EL (cell line): ENCODE measurements at regions not wholly inside any gene's neighbourhood (a gene's known extent, or its start where the extent isn't known, plus 50 kb on each side); places are given as distances from the start of the nearest gene placed in this dataset.

Experiments
- DNase-seq: peaks from one replicate; pipeline ENCODE4 v3.0.0-alpha.2; 2016

DNA sequence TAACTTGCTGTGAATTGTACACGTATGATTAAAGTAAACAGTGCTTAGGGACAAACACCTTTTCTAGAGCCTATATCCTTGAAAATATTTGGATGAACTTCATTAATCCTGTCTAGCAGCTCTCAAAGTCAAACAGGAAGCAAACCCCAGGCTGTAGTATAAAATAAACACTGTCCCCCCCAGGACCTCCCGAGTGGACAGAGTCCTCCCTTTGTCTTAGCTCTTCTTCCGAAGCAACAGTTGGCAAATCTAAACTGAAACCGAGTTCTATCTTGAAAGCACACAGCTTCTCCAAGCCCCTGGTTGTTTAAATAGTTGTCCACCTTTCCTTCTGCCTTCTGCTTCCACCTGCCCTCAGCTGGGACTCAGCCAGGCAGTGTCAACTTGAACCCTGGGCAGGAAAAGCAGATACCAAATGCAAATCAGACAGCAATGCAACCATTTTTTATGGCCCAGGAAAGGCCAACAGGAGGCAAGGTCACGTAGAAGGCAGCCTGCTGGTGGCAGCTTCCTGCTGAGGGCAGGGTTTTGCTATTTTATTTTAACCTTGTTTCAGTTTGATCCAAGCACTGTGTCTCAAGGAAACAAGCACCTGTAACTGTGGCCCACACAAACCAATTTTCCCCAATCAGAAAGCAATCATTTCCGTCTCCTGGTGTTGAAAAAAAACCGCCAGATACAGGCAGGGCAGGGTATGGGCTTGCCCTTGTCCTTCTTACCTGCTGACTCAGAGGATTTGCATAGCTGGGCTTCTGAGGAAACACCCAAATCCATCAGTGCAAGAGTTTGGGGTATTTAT, 110.3 kb upstream of the KIT start:
- no peak for DNase-seq

- no peak for DNase-seq
Measured at GRCh38 chr4:54548098-54548620, 109.6 kb upstream of the KIT start.

DNA sequence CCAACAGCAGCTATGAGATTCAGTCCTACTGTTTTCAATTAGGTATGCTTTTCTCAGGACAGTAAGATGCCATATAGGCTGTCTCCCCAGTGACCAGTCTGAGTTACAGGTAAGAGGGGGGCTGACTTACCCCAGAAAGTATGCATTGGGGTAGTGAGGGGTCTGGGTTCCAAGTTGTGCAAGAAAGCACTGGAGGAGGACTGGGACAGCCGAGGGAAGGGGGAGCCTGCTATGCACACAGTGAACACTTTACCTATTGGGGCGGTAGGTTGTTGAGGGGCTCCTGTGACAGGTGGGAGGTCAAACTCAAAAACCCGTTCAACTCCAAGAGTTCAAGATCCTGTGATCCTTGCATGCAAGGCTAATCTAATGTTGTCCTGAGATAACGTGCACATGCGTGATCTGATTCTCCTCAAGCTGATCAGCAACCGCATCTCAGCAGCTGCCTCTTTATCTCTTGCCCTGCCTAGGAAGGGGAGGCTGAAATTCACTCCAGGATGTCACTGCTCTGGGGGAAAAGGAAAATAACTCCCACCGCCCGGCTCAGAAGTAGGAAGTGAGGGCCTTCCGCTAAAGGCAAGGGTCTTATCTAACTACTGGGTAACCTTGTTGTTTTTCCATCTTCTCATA, 108.8 kb upstream of the KIT start:
- no peak for DNase-seq

GRCh38 chr4:54550395-54551171, 107.2 kb upstream of the KIT start:
- DNase-seq: peak; percentile 68

DNA sequence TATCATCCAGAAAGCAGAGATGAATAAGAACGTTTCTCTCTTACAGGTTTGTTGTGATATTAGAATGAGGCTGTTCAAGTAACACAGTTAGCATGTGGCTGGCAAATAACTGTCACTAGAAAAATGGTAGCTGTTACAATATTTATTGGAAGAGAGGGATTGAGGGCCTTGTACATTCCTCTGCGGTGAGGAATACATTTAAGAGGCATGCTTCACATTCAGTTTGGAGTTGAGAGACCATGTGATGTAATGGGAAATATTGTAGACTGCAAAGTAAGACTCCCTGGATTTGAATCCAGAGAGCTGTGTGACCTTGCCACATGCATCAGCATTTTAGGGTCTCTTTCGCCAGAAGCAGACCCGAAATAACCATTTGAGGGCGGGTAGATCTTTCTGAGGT, 104.8 kb upstream of the KIT start:
- peak; percentile 82 for DNase-seq

GRCh38 chr4:54554339-54554990, 103.3 kb upstream of the KIT start:
- no peak for DNase-seq

- DNase-seq: no peak
Measured at GRCh38 chr4:54556051-54556450, 101.7 kb upstream of the KIT start.

- no peak for DNase-seq
Measured at GRCh38 chr4:54556587-54556986, 101.2 kb upstream of the KIT start.

DNA sequence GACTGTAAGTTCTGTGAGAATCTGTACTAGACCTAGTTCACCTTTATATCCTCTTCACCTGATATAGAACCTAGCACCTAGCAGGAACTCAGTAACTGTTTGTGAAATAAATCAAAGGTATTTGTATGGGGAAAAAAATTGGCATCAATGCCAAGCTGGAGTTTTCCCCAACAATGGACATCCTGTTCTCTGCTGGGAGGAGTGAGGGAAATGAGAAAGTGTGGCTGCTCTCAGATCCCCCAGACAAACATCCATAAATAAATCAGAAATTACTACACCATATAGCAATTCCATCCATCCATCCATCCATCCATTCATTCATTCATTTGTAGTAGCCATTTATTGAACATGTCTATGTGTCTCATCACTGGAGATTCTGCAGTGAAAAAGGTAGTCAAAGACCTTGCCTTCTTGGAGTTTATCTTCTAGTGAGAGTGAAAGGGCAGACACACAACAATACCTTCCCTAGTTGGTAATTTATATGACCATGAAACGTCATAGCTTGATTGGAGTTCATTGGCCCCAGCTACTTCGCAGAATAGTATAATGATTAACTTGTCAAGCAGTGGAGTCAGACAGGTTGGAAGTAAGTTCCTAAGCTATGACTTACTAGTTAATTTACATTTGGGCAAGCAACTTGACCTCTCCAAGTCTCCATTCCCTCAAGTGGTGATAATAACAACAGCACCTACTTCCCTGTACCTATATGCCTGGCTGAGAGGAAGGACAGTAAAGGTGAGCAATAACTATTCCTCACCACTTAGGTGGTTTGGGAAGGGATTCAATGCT, 98.7 kb upstream of the KIT start:
- DNase-seq: no peak

- DNase-seq: no peak
Measured at GRCh38 chr4:54560513-54560912, 97.2 kb upstream of the KIT start.

- DNase-seq: no peak
Measured at GRCh38 chr4:54561940-54562339, 95.8 kb upstream of the KIT start.

- no peak for DNase-seq
Measured at GRCh38 chr4:54566608-54567007, 91.1 kb upstream of the KIT start.

DNA sequence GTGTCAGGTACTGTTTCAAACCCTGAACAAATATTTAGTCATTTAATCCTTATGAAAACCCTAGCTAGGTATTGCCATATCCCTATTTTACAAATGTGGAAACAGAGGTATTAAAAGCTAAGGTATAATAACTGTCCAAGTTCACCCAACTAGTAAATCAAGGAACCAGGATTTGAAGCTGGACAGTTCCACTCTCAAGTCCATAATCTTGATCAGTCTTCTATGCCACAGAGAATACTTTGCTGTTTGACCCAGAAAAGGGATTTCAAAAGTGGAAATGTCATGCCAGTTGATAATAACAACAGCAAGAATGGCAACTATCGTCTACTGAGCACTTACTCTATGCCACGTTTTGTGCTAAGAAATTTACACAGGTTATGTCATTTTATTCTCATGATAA, 90.4 kb upstream of the KIT start:
- no peak for DNase-seq

GRCh38 chr4:54568184-54568583, 89.6 kb upstream of the KIT start:
- DNase-seq: peak; percentile 94

GRCh38 chr4:54570822-54571221, 86.9 kb upstream of the KIT start:
- DNase-seq: no peak

DNA sequence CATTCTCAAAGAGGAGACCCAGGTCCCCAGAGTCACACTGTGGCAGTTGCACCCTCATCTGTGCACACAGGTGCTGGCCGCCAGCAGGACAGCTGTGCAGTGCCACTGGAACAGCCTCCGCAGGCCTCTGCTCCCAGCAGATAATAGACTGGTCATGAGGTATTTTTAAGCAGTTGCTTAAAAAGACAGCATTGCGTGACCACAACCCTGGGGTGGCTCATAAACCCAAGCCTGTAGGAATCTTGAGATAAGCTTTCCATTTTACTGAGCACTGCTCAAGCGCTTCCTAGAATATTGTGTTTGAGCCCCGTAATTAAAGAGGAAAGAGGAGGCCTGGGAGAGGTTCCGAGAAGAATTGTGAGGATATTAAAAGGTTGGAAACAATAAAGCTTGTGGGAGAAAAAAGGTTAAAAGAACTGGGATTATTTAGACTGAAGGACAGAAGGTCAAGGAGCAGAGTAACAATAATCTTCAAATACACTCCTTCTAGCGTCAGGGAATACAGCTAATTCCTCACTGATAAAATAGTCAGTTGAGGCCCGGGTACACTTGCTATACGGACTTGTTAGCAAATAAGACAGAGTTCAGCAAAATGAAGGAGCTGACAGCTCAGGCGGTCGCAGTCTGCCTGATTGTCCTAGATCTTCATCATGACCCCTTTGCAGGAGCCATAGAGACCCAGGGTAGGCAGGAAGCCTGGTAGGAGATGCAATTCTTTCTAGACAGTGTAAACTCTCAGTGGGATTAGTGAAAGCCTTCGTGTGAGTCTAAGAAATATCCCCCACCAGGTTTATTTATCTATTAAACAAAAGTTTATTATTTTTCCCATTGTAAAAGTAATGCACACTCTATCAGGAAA, 86.2 kb upstream of the KIT start:
- no peak for DNase-seq

DNA sequence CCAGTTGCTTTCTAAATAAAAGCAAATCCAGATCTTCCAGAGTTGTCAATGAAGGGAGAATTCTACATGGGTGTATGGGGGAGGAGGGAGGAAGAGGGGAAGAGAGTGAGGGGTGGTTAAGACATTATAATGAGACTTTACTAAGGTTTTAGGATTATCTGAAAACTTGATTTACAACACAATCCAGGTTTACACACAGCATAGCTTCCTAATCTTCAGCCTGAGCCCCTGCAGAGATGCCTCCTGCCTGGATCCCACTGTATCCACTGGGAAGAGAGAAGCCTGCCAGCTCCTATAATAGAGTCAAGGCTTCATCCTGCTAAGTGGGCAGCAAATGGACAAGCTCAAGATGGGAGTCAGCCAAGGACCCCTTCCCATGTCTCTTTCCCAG, 85.6 kb upstream of the KIT start:
- no peak for DNase-seq

DNA sequence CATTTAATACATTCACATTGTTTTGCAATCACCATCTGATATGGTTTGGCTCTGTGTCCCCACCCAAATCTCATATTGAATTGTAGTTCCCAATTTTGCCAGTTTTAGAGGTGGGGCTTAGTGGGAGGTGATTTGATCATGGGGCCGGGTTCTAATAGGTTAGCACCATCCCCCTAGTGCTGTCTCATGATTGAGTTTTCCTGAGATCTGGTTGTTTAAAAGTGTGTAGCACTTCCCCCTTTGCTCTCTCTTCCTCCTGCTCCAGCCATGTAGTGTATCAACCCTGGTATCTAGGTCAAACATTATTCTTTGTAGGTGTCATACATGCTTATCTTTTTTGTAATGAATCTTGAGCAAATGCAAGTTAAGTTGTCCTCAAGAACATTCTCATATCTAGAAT, 83.3 kb upstream of the KIT start:
- DNase-seq: no peak

DNA sequence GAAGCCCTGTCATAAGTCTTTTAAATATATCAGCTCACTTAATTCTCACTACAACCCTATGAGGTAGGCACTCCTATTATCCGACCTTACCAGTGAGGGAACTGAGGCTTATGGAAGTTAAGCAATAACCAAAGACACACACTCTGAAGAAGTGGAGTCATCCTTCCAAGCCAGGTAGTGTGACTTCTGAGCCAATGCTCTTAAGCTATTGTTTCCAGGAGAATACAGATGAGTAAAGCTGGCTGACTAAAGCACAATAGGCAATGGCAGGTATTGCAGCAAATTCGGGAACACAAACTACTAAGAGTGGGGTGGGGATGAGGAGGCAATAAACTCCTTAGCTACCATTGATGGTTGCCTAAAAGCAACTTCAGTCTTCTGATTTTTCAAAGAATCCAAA, 81.8 kb upstream of the KIT start:
- no peak for DNase-seq

DNA sequence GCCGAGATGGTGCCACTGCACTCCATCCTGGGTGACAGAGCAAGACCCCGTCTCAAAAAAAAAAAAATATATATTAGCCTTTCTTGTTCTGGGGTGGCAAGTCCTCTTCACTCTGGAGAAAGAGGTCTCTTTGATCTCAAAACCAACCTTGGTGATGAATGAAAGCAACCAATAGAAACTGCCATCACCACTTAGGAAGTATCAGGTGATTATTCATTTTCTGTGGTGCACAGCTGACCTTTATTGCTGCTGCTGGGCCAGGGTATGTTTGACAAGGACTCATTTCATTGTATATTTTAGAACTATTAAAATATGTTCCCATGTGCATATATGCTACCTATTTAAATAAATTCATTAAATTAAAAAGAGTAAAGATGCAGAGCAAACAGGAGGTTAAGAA, 76.0 kb upstream of the KIT start:
- DNase-seq: no peak

- DNase-seq: peak; percentile 75
Measured at GRCh38 chr4:54585321-54586000, 72.3 kb upstream of the KIT start.
